ENCODE measurements at regions not wholly inside any gene's neighbourhood (a gene's known extent, or its start where the extent isn't known, plus 50 kb on each side); places are given as distances from the start of the nearest gene placed in this dataset.

GRCh38 chr13:107242138-107242537 is 674.2 kb upstream of the ARGLU1 start:
- Histone ChIP-seq H3K27ac (no peak overlapping the region), H3K4me3 (no peak overlapping the region), H3K79me2 (ENCODE audit: low read depth) (no peaks in the 10 kb centered on the region), H3K4me1 (replicated peaks; ENCODE audit: insufficient read depth) (no peaks in the 10 kb centered on the region), H3F3A (ENCODE audit: insufficient read depth, low read depth) (no peaks in the 10 kb centered on the region), H4K20me1 (ENCODE audit: insufficient read depth) (no peaks in the 10 kb centered on the region), H3K36me3 (ENCODE audit: low read depth) (no peaks in the 10 kb centered on the region), H3K9me3 (ENCODE audit: insufficient read depth, low read depth) (no peaks in the 10 kb centered on the region), H3K27me3 (ENCODE audit: insufficient read depth, low read depth) (no peaks in the 10 kb centered on the region), H3K9me2 (ENCODE audit: insufficient read depth) (no peaks in the 10 kb centered on the region), H2AFZ (no peak overlapping the region), H3K4me2 (no peak overlapping the region)
- no peak for DNase-seq
- BruUV-seq (replicated peaks): no TSS peak
- TF ChIP-seq EZH2 (IDR thresholded peaks at IDR 0.05; ENCODE audit: low read depth) (no peak), CTCF (conservative IDR thresholded peaks at IDR 0.05) (no peak)
- CTCF ChIA-PET: no interaction called here
- POLR2A ChIA-PET (ENCODE audit: unreplicated experiment): no interaction called here
- intact Hi-C loops (cut with micrococcal nuclease; ENCODE audit: unreplicated experiment): no loop called here

- no peaks in the 10 kb centered on the region for H3K4me1 ChIP-seq (replicated peaks; ENCODE audit: insufficient read depth)
- no peaks in the 10 kb centered on the region for H3K27me3 ChIP-seq (ENCODE audit: insufficient read depth, low read depth)
- ChIA-PET CTCF (no interaction called here), POLR2A (ENCODE audit: unreplicated experiment) (no interaction called here)
- no peak overlapping the region for H2AFZ ChIP-seq
- no peak overlapping the region for H3K4me2 ChIP-seq
- H3F3A ChIP-seq (ENCODE audit: insufficient read depth, low read depth): no peaks in the 10 kb centered on the region
- no peak for DNase-seq
- TF ChIP-seq CTCF (conservative IDR thresholded peaks at IDR 0.05) (no peak), EZH2 (IDR thresholded peaks at IDR 0.05; ENCODE audit: low read depth) (no peak)
- no peaks in the 10 kb centered on the region for H4K20me1 ChIP-seq (ENCODE audit: insufficient read depth)
- no peaks in the 10 kb centered on the region for H3K9me2 ChIP-seq (ENCODE audit: insufficient read depth)
- BruUV-seq (replicated peaks): no TSS peak
- no peak overlapping the region for H3K27ac ChIP-seq
- H3K36me3 ChIP-seq (ENCODE audit: low read depth): no peaks in the 10 kb centered on the region
- intact Hi-C loops (cut with micrococcal nuclease; ENCODE audit: unreplicated experiment): no loop called here
- H3K4me3 ChIP-seq: no peak overlapping the region
- no peaks in the 10 kb centered on the region for H3K79me2 ChIP-seq (ENCODE audit: low read depth)
- no peaks in the 10 kb centered on the region for H3K9me3 ChIP-seq (ENCODE audit: insufficient read depth, low read depth)
Measured at GRCh38 chr13:107241381-107241780, 673.4 kb upstream of the ARGLU1 start.

DNA sequence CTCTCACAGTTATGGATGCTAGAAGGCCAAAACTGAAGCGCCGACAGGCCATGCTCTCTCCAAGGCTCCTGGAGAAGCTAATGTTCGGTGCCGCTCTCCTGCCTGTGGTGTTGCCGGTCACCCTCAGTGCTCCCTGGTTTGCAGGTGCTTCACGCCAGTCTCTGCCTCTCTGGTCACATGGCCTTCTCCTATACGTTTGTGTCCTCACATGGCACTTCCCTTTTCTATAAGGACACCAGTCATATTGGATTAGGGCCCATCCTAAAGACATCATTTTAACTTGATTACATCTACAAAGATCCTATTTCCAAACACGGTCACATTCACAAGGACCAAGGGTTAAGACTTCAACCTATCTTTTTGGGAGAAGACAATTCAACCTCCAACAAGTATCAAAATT is 671.3 kb upstream of the ARGLU1 start:
- intact Hi-C loops (cut with micrococcal nuclease; ENCODE audit: unreplicated experiment): no loop called here
- no peaks in the 10 kb centered on the region for H3K9me3 ChIP-seq (ENCODE audit: insufficient read depth, low read depth)
- H3K27ac ChIP-seq: no peak overlapping the region
- no peak overlapping the region for H3K4me2 ChIP-seq
- POLR2A ChIA-PET (ENCODE audit: unreplicated experiment): interaction anchor here (0.6 kb wide), 1 partner anchor 1064 kb away, joined by 7 read pairs; no protein-coding TSS in a partner anchor
- H3F3A ChIP-seq (ENCODE audit: insufficient read depth, low read depth): no peaks in the 10 kb centered on the region
- H3K36me3 ChIP-seq (ENCODE audit: low read depth): no peaks in the 10 kb centered on the region
- TF ChIP-seq EZH2 (IDR thresholded peaks at IDR 0.05; ENCODE audit: low read depth): no peak
- no peak for TF ChIP-seq CTCF (conservative IDR thresholded peaks at IDR 0.05)
- H3K27me3 ChIP-seq (ENCODE audit: insufficient read depth, low read depth): no peaks in the 10 kb centered on the region
- no peaks in the 10 kb centered on the region for H3K4me1 ChIP-seq (replicated peaks; ENCODE audit: insufficient read depth)
- no peak overlapping the region for H3K4me3 ChIP-seq
- no peaks in the 10 kb centered on the region for H3K79me2 ChIP-seq (ENCODE audit: low read depth)
- no peak for DNase-seq
- no peaks in the 10 kb centered on the region for H3K9me2 ChIP-seq (ENCODE audit: insufficient read depth)
- no peaks in the 10 kb centered on the region for H4K20me1 ChIP-seq (ENCODE audit: insufficient read depth)
- no peak overlapping the region for H2AFZ ChIP-seq
- CTCF ChIA-PET: no interaction called here
- BruUV-seq (replicated peaks): no TSS peak
